ENCODE measurements at regions not wholly inside any gene's neighbourhood (a gene's known extent, or its start where the extent isn't known, plus 50 kb on each side); places are given as distances from the start of the nearest gene placed in this dataset.

GRCh38 chr6:108737594-108738546, 110.4 kb upstream of the ARMC2 start:
- Histone ChIP-seq H3K4me1 (peaks cover 42% of the 10 kb centered on the region), H3K27ac (peak overlapping the region; percentile 18), H3K9me3 (no peaks in the 10 kb centered on the region), H3K4me3 (no peak overlapping the region), H3K36me3 (no peaks in the 10 kb centered on the region), H3K27me3 (no peaks in the 10 kb centered on the region)
- peak in 1 of 2 donors; percentile 83 for DNase-seq (ENCODE audit: low spot score in 2 of 2)
- no peak for TF ChIP-seq EP300 (IDR thresholded peaks at IDR 0.05)
- TF ChIP-seq CTCF (IDR thresholded peaks at IDR 0.05) = no peak
- no peak for TF ChIP-seq POLR2AphosphoS5 (IDR thresholded peaks at IDR 0.05)
- no peak for TF ChIP-seq POLR2A (IDR thresholded peaks at IDR 0.05)
- 73% methylated on average over 18 of the region's 18 CpGs for WGBS

GRCh38 chr6:108738684-108739416, 109.4 kb upstream of the ARMC2 start:
- peaks cover 42% of the 10 kb centered on the region for H3K4me1 ChIP-seq
- H3K27ac ChIP-seq = peak overlapping the region; percentile 18
- WGBS = 91% methylated on average over 16 of the region's 16 CpGs

GRCh38 chr6:108739496-108740330, 108.5 kb upstream of the ARMC2 start:
- no peak overlapping the region for H3K27ac ChIP-seq

More at GRCh38 chr6:108738684-108739416, 109.4 kb upstream of the ARMC2 start:
- no peak overlapping the region for H3K4me3 ChIP-seq
- DNase-seq (ENCODE audit: low spot score in 2 of 2) = no peak
- no peaks in the 10 kb centered on the region for H3K36me3 ChIP-seq
- H3K27me3 ChIP-seq = no peaks in the 10 kb centered on the region
- TF ChIP-seq POLR2A (IDR thresholded peaks at IDR 0.05) = no peak
- no peak for TF ChIP-seq EP300 (IDR thresholded peaks at IDR 0.05)
- TF ChIP-seq POLR2AphosphoS5 (IDR thresholded peaks at IDR 0.05) = no peak
- TF ChIP-seq CTCF (IDR thresholded peaks at IDR 0.05) = no peak
- no peaks in the 10 kb centered on the region for H3K9me3 ChIP-seq

GRCh38 chr6:108741331-108741989, 106.8 kb upstream of the ARMC2 start:
- Histone ChIP-seq H3K4me1 (peaks cover 35% of the 10 kb centered on the region), H3K4me3 (no peak overlapping the region), H3K27me3 (no peaks in the 10 kb centered on the region), H3K27ac (no peak overlapping the region), H3K36me3 (no peaks in the 10 kb centered on the region), H3K9me3 (no peaks in the 10 kb centered on the region)
- DNase-seq (ENCODE audit: low spot score in 2 of 2) = no peak
- 70% methylated on average over 9 of the region's 9 CpGs for WGBS
- TF ChIP-seq POLR2AphosphoS5 (IDR thresholded peaks at IDR 0.05) (no peak), CTCF (IDR thresholded peaks at IDR 0.05) (no peak), EP300 (IDR thresholded peaks at IDR 0.05) (no peak), POLR2A (IDR thresholded peaks at IDR 0.05) (no peak)

More at GRCh38 chr6:108739496-108740330, 108.5 kb upstream of the ARMC2 start:
- WGBS = 61% methylated on average over 9 of the region's 10 CpGs
- no peaks in the 10 kb centered on the region for H3K36me3 ChIP-seq
- no peak for TF ChIP-seq CTCF (IDR thresholded peaks at IDR 0.05)
- peaks cover 42% of the 10 kb centered on the region for H3K4me1 ChIP-seq
- no peaks in the 10 kb centered on the region for H3K27me3 ChIP-seq
- no peak for DNase-seq (ENCODE audit: low spot score in 2 of 2)
- no peak overlapping the region for H3K4me3 ChIP-seq
- no peaks in the 10 kb centered on the region for H3K9me3 ChIP-seq
